NB4 (cell line): ENCODE measurements at regions not wholly inside any gene's neighbourhood (a gene's known extent, or its start where the extent isn't known, plus 50 kb on each side); places are given as distances from the start of the nearest gene placed in this dataset.

Experiments used
- DNase-seq: peaks from one replicate; pipeline ENCODE4 v3.0.0; 2010; ENCODE audit warnings: low read depth
- H3K4me3 ChIP-seq: one replicate; pipeline ENCODE4 v1.5.1; 2011; ENCODE audit warnings: mild to moderate bottlenecking, low read depth, low read length, moderate library complexity
- MYC ChIP-seq: IDR thresholded peaks from 2 replicates; pipeline ENCODE4 v1.6.1; 2011; ENCODE audit warnings: low read depth, low read length
- POLR2A ChIP-seq: IDR thresholded peaks from 2 replicates; pipeline ENCODE4 v1.6.1; 2011; ENCODE audit warnings: mild to moderate bottlenecking; ENCODE audit not compliant: insufficient read length; ENCODE audit errors: extremely low read depth
- TF ChIP-seq, protein P1 (sequence below): IDR thresholded peaks from one replicate; pipeline ENCODE4 v1.5.1; 2012; ENCODE audit warnings: low read depth, low read length
- TF ChIP-seq, protein P2 (sequence below): IDR thresholded peaks from 2 replicates; pipeline ENCODE4 v1.6.1; 2011; ENCODE audit warnings: low read depth, low read length

DNA sequence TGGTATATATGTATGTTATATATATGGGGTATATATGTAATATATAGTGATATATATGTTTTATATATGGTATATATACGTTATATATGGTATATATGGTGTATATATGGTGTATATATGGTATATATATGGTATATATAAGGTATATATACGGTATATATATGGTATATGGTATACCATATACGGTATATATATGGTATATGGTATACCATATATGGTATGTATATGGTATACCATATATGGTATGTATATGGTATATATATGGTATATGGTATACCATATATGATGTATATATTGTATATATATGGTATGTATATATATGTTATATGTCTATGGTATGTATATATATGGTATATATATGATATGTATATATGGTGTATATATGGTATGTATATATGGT, 447.7 kb upstream of the USP24 start:
- TF ChIP-seq POLR2A (no peak), MYC (no peak)
- TF ChIP-seq, protein P1, sequence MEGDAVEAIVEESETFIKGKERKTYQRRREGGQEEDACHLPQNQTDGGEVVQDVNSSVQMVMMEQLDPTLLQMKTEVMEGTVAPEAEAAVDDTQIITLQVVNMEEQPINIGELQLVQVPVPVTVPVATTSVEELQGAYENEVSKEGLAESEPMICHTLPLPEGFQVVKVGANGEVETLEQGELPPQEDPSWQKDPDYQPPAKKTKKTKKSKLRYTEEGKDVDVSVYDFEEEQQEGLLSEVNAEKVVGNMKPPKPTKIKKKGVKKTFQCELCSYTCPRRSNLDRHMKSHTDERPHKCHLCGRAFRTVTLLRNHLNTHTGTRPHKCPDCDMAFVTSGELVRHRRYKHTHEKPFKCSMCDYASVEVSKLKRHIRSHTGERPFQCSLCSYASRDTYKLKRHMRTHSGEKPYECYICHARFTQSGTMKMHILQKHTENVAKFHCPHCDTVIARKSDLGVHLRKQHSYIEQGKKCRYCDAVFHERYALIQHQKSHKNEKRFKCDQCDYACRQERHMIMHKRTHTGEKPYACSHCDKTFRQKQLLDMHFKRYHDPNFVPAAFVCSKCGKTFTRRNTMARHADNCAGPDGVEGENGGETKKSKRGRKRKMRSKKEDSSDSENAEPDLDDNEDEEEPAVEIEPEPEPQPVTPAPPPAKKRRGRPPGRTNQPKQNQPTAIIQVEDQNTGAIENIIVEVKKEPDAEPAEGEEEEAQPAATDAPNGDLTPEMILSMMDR, result no peak
- TF ChIP-seq, protein P2, sequence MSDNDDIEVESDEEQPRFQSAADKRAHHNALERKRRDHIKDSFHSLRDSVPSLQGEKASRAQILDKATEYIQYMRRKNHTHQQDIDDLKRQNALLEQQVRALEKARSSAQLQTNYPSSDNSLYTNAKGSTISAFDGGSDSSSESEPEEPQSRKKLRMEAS, result no peak
- H3K4me3 ChIP-seq, result no peak overlapping the region
- DNase-seq, result no peak

DNA sequence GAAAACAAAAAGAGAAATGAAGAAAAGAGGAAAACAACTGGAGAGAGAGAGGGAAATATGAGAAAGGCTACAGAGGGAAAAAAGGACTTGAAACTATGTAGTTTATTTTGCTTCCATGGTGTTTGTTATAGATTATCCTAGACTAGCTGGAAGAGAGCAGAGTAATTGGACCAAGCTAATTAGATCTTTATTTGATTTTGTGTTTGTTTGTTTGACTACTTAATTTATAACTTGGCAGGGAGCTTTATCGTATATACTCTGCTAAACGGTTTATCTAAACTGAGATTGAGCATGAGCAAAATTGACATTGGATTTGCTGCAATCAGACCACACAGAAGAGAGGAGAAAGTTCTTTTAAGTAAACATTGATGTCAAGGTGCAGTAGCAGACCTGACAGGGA, 443.8 kb upstream of the USP24 start:
- TF ChIP-seq POLR2A (no peak), MYC (no peak)
- TF ChIP-seq, protein P1, result no peak
- TF ChIP-seq, protein P2, result no peak
- H3K4me3 ChIP-seq, result no peak overlapping the region
- DNase-seq, result no peak

DNA sequence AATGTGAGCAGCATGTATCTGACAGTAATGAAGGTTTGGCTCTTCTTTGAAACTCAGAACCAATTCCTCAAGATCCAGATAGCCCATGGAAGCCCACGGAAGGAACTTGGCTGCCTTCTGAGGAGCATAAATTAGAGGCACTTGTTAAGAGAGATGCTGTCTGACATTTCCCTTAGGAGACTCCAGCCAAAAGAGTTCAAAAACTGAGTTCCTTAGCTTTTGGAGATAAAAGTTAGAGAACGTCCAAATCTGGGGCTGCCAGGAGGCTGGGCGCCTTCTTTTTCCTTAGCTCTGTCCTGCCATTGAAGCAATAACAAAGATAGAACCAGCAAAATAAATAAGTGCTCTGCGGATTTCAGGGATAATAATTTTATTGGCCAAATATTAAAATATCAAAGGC, 439.6 kb upstream of the USP24 start:
- no peak for DNase-seq
- TF ChIP-seq POLR2A, result no peak
- TF ChIP-seq, protein P1, result no peak
- TF ChIP-seq, protein P2, result no peak
- no peak for TF ChIP-seq MYC
- no peak overlapping the region for H3K4me3 ChIP-seq

DNA sequence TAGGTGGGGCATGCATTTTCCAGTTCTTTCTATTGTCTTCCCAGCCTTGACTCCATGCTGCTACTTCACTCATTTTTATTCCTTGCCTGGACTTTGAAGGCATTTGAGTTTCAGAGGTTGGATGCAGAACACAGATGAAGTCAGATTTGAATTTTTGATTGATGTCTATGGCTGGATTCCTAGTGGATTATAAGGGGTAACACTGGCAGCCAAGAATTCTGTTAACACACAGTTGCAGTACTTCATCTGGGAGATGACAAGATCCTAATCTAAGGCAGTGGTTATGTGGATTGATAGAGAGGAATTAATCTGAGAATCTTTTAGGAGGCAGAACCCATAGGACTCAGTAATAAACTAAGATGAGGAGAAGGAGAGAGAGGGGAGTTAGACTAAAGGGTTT, 439.0 kb upstream of the USP24 start:
- DNase-seq, result no peak
- TF ChIP-seq, protein P2, result no peak
- TF ChIP-seq POLR2A (no peak), MYC (no peak)
- TF ChIP-seq, protein P1, result no peak
- H3K4me3 ChIP-seq, result no peak overlapping the region

GRCh38 chr1:55650444-55650843, 435.3 kb upstream of the USP24 start:
- no peak for DNase-seq
- no peak for TF ChIP-seq MYC
- TF ChIP-seq, protein P1, result no peak
- TF ChIP-seq POLR2A, result no peak
- TF ChIP-seq, protein P2, result no peak
- H3K4me3 ChIP-seq, result no peak overlapping the region

DNA sequence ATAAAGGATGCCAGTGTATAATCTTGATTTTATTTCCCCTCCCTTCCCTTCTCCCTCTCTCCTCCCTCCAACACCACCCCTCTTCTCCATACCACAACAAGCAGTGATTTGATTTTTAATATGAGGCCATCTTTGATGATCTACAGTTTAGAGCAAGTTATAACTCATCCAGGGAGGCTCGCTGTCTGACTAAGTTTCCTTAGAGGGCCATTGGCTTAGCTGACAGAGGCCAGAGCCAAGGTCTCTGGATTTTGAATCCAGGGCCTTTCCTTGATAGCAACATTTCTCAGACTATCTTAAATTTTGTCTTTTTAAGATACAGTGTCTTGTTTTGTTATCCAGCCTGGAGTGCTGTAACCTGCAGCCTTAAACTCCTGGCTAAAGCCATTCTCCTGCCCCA, 431.0 kb upstream of the USP24 start:
- H3K4me3 ChIP-seq, result no peak overlapping the region
- TF ChIP-seq, protein P1, result no peak
- TF ChIP-seq MYC (no peak), POLR2A (no peak)
- TF ChIP-seq, protein P2, result no peak
- no peak for DNase-seq
